IPS DF 6.9 (cell line): ENCODE measurements at regions not wholly inside any gene's neighbourhood (a gene's known extent, or its start where the extent isn't known, plus 50 kb on each side); places are given as distances from the start of the nearest gene placed in this dataset.

Experiments used
- DNase-seq: peaks from one replicate; pipeline ENCODE4 v3.0.0-alpha.2; 2013; ENCODE audit warnings: low read depth, low spot score
- H3K27ac ChIP-seq: one replicate; pipeline ENCODE4 v1.5.1; 2013; ENCODE audit warnings: low read length, control low read depth
- H3K27me3 ChIP-seq: 2 replicates; pipeline ENCODE4 v1.6.1; 2013; ENCODE audit warnings: mild to moderate bottlenecking, low read length; ENCODE audit not compliant: control insufficient read depth, insufficient read depth
- H3K36me3 ChIP-seq: 2 replicates; pipeline ENCODE4 v1.6.1; 2013; ENCODE audit warnings: low read length; ENCODE audit not compliant: control insufficient read depth, insufficient read depth
- H3K4me1 ChIP-seq: 2 replicates; pipeline ENCODE4 v1.6.1; 2013; ENCODE audit warnings: low read length; ENCODE audit not compliant: control insufficient read depth, insufficient read depth
- H3K4me3 ChIP-seq: 2 replicates; pipeline ENCODE4 v1.5.1; 2013; ENCODE audit warnings: mild to moderate bottlenecking, low read length
- H3K9me3 ChIP-seq: 2 replicates; pipeline ENCODE4 v1.6.1; 2013; ENCODE audit warnings: low read length, inconsistent platforms; ENCODE audit not compliant: control insufficient read depth, insufficient read depth
- WGBS: extraction: QIAGEN DNeasy Blood & Tissue Kit; methylation state at CpG from one replicate; pipeline ENCODE4 v1.1.7; 2013; ENCODE audit warnings: mixed read lengths, missing lambda C conversion rate; ENCODE audit not compliant: insufficient read length, insufficient coverage; 5-methylcytosine and 5-hydroxymethylcytosine counted together

DNA sequence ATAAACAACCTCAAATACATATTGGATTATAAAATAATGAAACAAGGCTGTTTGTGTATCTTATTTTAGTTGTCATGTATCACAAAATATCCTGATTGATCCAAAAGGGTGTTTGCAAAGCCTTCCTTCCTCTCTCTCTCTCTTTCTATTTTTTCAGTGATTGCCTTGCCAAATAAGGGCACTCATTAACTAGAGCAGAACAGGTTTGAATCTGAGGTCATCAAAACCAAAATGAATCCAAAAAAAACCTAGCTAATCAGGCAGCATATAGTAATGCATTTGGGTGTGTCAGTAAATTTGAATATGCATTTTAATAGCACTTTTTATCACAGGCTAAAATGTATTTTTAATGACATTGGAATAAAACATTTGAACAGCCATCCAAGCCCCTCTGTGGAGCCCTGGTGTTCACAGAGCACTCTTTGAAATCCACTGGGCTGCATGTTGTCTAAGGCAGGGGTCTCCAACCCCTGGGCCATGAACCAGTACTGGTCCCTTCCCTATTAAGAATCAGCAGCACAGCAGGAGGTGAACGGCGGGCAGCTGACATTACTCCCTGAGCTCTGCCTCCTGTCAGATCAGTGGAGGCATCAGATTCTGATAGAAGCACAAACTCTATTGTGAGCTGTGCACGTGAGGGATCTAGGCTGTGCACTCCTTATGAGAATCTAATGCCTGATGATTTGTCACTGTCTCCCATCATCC, 171.8 kb upstream of the RAI14 start:
- WGBS: no CpG with 5 or more reads among the region's 3 CpGs

GRCh38 chr5:34485768-34486030, 170.4 kb upstream of the RAI14 start:
- H3K27ac ChIP-seq: no peak overlapping the region
- no peak for DNase-seq
- H3K36me3 ChIP-seq: no peaks in the 10 kb centered on the region
- H3K27me3 ChIP-seq: no peaks in the 10 kb centered on the region
- H3K4me3 ChIP-seq: no peak overlapping the region
- peaks cover 3% of the 10 kb centered on the region for H3K4me1 ChIP-seq
- H3K9me3 ChIP-seq: no peaks in the 10 kb centered on the region

More for the DNA sequence above, 171.8 kb upstream of the RAI14 start:
- H3K9me3 ChIP-seq: no peaks in the 10 kb centered on the region
- H3K27me3 ChIP-seq: no peaks in the 10 kb centered on the region
- H3K4me1 ChIP-seq: peaks cover 3% of the 10 kb centered on the region
- no peaks in the 10 kb centered on the region for H3K36me3 ChIP-seq
- DNase-seq: no peak
- no peak overlapping the region for H3K27ac ChIP-seq
- H3K4me3 ChIP-seq: no peak overlapping the region

DNA sequence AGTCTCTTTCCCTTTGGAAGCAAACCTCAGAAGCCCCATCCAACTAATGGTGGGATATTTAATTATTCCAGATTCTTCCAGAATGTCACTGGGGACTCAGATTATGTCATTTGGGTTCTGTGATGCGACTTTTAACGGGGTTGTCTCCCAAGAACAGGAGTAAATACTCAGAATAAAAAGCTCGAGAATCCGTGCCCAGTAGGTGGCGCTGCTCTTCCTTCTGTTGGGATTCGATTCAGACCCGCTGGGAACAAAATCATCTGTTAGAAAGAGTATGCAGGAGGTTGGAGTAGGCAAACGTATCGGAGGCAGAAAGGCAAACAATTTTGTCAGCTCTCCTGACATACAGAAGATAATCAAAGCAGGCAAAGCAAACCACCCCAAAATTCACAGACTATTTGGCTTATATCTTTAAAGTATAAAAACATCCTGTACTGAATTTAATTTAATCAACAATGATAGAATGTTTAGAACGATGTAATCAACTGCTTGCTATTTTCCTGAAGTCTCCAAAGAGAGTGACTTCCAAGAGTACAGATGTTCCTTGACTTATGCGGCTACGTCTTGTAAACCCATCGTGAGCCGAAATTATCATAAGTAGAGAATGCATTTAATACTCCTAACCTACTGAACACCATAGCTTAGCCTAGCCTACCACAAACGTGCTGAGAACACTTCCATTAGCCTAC, 169.8 kb upstream of the RAI14 start:
- Histone ChIP-seq H3K4me1 (peaks cover 3% of the 10 kb centered on the region), H3K36me3 (no peaks in the 10 kb centered on the region), H3K4me3 (no peak overlapping the region), H3K9me3 (no peaks in the 10 kb centered on the region), H3K27ac (no peak overlapping the region), H3K27me3 (no peaks in the 10 kb centered on the region)
- peak; percentile 87 for DNase-seq
- no CpG with 5 or more reads among the region's 15 CpGs for WGBS

DNA sequence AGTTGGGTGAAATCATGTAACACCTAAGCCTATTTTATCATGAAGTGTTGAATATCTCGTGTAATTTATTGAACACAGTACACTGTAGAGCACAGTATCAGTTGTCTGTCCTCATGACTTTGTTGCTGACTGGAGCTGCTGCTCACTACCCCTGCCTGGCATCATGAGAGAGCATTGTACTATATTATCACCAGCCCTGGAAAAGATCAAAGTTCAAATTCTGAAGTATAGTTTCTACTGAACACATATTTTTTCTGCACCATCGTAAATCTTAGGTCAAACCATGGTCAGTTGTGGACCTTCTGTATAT, 169.3 kb upstream of the RAI14 start:
- no peak for DNase-seq
- no peaks in the 10 kb centered on the region for H3K9me3 ChIP-seq
- no peaks in the 10 kb centered on the region for H3K27me3 ChIP-seq
- no peak overlapping the region for H3K27ac ChIP-seq
- no CpG with 5 or more reads among the region's 2 CpGs for WGBS
- H3K4me1 ChIP-seq: peaks cover 3% of the 10 kb centered on the region
- H3K36me3 ChIP-seq: no peaks in the 10 kb centered on the region
- no peak overlapping the region for H3K4me3 ChIP-seq

- Histone ChIP-seq H3K4me1 (peaks cover 3% of the 10 kb centered on the region), H3K27me3 (no peaks in the 10 kb centered on the region), H3K9me3 (no peaks in the 10 kb centered on the region), H3K27ac (no peak overlapping the region), H3K4me3 (no peak overlapping the region), H3K36me3 (no peaks in the 10 kb centered on the region)
- no peak for DNase-seq
- no CpG with 5 or more reads among the region's 11 CpGs for WGBS
Observed at GRCh38 chr5:34487159-34487879, 168.8 kb upstream of the RAI14 start.

DNA sequence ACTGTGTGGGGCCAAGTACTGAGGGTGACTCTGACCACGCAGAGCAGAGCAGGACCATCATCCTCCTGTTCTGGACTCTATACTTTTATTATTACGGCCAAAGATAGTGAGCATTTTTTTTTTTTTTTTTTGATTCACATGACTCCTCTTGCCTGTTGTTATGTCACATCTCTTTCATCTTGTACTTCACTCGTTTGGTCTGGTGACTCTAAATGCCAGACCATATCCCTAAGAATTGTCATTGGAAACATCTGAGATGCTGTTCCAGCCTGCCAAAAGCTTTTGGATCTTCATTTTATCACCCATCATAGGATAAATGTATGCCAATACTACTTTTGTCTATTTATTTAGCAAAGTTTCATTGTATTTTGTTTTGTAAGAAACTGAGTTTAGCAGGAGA, 168.2 kb upstream of the RAI14 start:
- no peaks in the 10 kb centered on the region for H3K9me3 ChIP-seq
- H3K27me3 ChIP-seq: no peaks in the 10 kb centered on the region
- no peak for DNase-seq
- WGBS: no CpG with 5 or more reads among the region's 3 CpGs
- peaks cover 3% of the 10 kb centered on the region for H3K4me1 ChIP-seq
- H3K4me3 ChIP-seq: no peak overlapping the region
- H3K36me3 ChIP-seq: no peaks in the 10 kb centered on the region
- H3K27ac ChIP-seq: no peak overlapping the region

GRCh38 chr5:34488984-34489383, 167.1 kb upstream of the RAI14 start:
- Histone ChIP-seq H3K27ac (no peak overlapping the region), H3K27me3 (no peaks in the 10 kb centered on the region), H3K4me1 (peaks cover 3% of the 10 kb centered on the region), H3K9me3 (no peaks in the 10 kb centered on the region), H3K4me3 (no peak overlapping the region), H3K36me3 (no peaks in the 10 kb centered on the region)
- WGBS: no CpG with 5 or more reads among the region's 4 CpGs
- DNase-seq: no peak

DNA sequence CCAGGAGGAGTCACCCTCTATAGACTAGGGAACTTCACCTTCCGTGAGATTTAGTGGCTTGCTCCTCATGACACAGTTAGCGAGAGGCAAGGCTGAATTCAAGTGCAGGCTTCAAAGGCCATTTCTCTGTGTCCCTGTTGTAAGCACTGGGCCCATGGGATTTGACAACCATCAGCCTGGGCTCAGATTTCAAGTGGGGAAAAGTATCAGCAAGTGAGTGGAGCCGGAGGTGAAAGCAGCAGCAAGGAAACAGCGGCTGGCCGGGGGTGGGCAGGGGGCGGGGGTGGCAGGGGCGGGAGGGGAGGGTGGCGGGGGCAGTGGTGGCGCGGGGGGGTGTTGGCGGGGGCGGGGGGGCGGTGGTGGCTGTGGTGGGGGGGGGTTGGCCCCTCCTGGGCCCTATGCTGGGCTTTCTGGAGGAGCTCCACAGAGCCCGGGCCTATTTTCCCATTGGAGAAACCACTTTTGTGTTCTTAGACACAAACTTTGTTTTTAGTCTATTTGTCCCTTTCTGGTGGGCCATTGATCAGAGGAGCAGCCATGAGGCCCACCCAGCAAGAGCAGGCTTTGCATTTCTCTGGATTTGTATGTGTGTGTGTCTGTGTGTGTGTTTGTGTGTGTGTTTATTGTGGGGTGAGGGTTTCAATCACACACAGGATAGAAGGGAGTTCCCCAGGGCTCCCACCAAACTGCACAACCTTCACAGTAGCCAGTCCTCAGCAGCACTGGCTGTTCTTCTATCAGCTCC, 165.4 kb upstream of the RAI14 start:
- DNase-seq: no peak
- H3K27ac ChIP-seq: no peak overlapping the region
- H3K4me1 ChIP-seq: 0 out of 2 replicates have a peak, but pooled peaks cover 1% of the 10 kb centered on the region
- no CpG with 5 or more reads among the region's 14 CpGs for WGBS
- no peak overlapping the region for H3K4me3 ChIP-seq
- H3K36me3 ChIP-seq: no peaks in the 10 kb centered on the region
- H3K9me3 ChIP-seq: no peaks in the 10 kb centered on the region
- H3K27me3 ChIP-seq: no peaks in the 10 kb centered on the region

- WGBS: no CpG with 5 or more reads among the region's 6 CpGs
- Histone ChIP-seq H3K4me3 (no peak overlapping the region), H3K27me3 (no peaks in the 10 kb centered on the region), H3K36me3 (no peaks in the 10 kb centered on the region), H3K9me3 (no peaks in the 10 kb centered on the region), H3K27ac (no peak overlapping the region), H3K4me1 (0 out of 2 replicates have a peak, but pooled peaks cover 1% of the 10 kb centered on the region)
- DNase-seq: no peak
Observed at GRCh38 chr5:34491251-34491620, 164.9 kb upstream of the RAI14 start.

DNA sequence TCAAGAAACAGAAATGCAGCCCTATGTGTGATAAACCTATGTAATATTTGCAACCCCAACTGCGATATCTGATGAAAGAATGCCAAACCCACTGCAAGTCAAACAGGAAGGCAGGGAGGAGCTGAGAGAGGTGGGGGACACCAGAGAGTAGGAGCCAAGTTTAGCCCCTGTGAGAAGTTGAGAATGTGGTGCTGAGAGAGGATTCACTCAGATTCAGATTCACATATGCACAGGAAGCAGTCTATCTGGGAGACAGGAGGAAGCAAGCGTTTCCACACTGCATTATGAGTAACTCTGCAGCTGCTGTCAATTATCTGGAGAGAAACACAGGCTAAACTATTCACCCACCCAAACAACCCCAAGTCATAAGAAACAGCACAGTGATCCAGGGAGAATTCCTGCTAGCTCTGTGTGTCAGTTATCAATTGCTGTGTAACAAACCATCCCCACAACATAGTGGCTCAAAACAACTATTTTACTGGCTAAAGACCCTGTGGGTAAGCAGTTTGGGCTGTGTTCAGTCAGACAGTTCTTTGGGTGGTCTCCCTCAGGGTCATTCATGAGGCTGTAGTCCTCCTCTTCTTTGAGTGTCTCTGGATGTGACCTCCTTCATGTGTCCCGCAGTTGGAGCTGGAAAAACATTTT, 161.9 kb upstream of the RAI14 start:
- Histone ChIP-seq H3K9me3 (no peaks in the 10 kb centered on the region), H3K4me1 (no peaks in the 10 kb centered on the region), H3K27ac (no peak overlapping the region), H3K36me3 (no peaks in the 10 kb centered on the region), H3K4me3 (no peak overlapping the region), H3K27me3 (no peaks in the 10 kb centered on the region)
- WGBS: no CpG with 5 or more reads among the region's 3 CpGs
- DNase-seq: no peak
